Tibial artery (tissue), 4 donors: ENCODE measurements at regions not wholly inside any gene's neighbourhood (a gene's known extent, or its start where the extent isn't known, plus 50 kb on each side); places are given as distances from the start of the nearest gene placed in this dataset.
"Not testable (repeated sequence)": the region's sequence is repeated elsewhere in the genome, so short reads cannot be mapped to it uniquely, and the experiment has no call there.

Source experiments
- DNase-seq, 2 donors: peaks; one replicate each; pipeline ENCODE4 v3.0.0-alpha.2; 2019
- H3K27ac ChIP-seq, 2 donors: fragments of 200-600 bp; sonication (generic) in 1 of 2; 1 replicate in 1 of 2; 2 replicates in 1 of 2; pipeline ENCODE4 v1.5.1; 2018 to 2019; ENCODE audit warnings: mild to moderate bottlenecking in 1 of 2
- H3K27me3 ChIP-seq, 2 donors: fragments of 200-600 bp; sonication (generic) in 1 of 2; one replicate each; pipeline versions ENCODE4 v1.5.1 to v1.6.0; 2016 to 2019
- H3K36me3 ChIP-seq, 3 donors: fragments of 200-600 bp; sonication (generic) in 2 of 3; one replicate each; pipeline ENCODE4 v1.5.1; 2016 to 2019; ENCODE audit warnings: mild to moderate bottlenecking in 2 of 3
- H3K4me1 ChIP-seq, 4 donors: fragments of 200-600 bp; sonication (generic) in 2 of 4; 1 replicate in 3 of 4; 2 replicates in 1 of 4; pipeline ENCODE4 v1.5.1; 2016 to 2019
- H3K4me3 ChIP-seq, 2 donors: fragments of 200-600 bp; sonication (generic) in 1 of 2; 1 replicate in 1 of 2; 2 replicates in 1 of 2; pipeline ENCODE4 v1.5.1; 2018 to 2019; ENCODE audit warnings: mild to moderate bottlenecking in 2 of 2
- H3K9me3 ChIP-seq, 3 donors: fragments of 200-600 bp; sonication (generic) in 1 of 3; one replicate each; pipeline ENCODE4 v1.5.1; 2016 to 2019
- intact Hi-C: fragments of 100-400 bp; cut with DNase I; formaldehyde crosslinking; loops from one replicate; pipeline ENCODE4 v1.15.0; 2023; ENCODE audit warnings: low total_unique reads
- TF ChIP-seq, protein P1 (sequence below), 2 experiments: fragments of 200-600 bp in 1 of 2; fragments of 450-650 bp in 1 of 2; IDR thresholded peaks; one replicate each; pipeline ENCODE4 v1.5.1; 2017 to 2019; ENCODE audit warnings: antibody characterized with exemption in 2 of 2, mild to moderate bottlenecking in 1 of 2, moderate library complexity in 1 of 2

DNA sequence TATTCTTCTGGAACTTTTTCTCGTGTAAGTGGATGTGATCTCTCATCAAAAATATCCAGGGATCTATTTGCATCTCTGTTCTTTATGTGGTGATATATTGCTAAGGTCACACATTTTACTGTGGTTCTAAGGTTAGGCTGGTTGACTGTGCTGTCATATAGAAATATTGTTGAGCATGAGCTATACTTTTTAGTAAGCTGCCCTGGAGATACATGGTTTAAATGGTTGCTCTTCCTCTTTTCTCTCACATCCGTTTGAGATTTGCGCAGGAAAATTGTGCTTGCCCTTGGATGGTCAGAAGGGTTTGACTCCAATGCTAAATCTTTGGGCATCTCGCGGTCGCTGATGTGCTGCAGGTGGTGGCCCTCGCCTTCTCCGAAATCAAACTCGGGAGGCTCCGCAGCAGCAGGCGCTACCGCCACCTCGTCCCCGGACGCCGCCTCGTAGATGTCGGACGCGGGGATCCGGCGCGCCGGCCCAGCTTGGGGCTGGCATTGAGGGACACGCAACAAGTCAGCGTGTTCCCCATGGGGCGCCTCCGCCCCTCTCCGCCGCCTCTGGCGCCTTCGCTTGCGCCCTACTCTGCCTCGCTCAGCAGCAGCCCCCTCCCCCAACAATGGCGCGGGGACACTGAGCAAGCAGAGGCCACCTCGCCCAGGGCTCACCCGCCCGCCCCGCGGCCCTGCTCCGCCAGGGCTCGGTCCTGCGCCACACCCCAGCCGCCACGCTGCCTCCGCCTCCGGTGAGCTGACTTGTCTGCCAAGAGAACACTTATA, 154.5 kb downstream of the MSN start:
- TF ChIP-seq, protein P1, sequence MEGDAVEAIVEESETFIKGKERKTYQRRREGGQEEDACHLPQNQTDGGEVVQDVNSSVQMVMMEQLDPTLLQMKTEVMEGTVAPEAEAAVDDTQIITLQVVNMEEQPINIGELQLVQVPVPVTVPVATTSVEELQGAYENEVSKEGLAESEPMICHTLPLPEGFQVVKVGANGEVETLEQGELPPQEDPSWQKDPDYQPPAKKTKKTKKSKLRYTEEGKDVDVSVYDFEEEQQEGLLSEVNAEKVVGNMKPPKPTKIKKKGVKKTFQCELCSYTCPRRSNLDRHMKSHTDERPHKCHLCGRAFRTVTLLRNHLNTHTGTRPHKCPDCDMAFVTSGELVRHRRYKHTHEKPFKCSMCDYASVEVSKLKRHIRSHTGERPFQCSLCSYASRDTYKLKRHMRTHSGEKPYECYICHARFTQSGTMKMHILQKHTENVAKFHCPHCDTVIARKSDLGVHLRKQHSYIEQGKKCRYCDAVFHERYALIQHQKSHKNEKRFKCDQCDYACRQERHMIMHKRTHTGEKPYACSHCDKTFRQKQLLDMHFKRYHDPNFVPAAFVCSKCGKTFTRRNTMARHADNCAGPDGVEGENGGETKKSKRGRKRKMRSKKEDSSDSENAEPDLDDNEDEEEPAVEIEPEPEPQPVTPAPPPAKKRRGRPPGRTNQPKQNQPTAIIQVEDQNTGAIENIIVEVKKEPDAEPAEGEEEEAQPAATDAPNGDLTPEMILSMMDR (IDR thresholded peaks at IDR 0.05): no peak
- peaks cover 0 to 4% (median 0%) of the 10 kb centered on the region in 4 donors for H3K4me1 ChIP-seq
- H3K9me3 ChIP-seq: peaks cover 0 to 5% (median 0%) of the 10 kb centered on the region in 3 donors
- no peaks in the 10 kb centered on the region for H3K27me3 ChIP-seq
- no peaks in the 10 kb centered on the region for H3K36me3 ChIP-seq
- DNase-seq: no peak
- intact Hi-C loops: no loop called here
- H3K27ac ChIP-seq: no peak overlapping the region
- H3K4me3 ChIP-seq: peak overlapping the region; percentile 32 to 48

DNA sequence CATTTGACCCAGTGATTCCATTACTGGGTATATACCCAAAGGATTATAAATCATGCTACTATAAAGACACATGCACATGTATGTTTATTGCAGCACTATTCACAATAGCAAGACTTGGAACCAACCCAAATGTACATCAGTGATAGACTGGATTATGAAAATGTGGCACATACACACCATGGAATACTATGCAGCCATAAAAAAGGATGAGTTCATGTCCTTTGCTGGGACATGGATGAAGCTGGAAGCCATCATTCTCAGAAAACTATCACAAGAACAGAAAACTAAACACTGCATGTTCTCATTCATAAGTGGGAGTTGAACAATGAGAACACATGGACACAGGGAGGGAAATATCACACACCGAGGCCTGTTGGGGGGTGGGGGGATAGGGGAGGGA, 152.5 kb downstream of the MSN start:
- DNase-seq, H3K9me3 ChIP-seq, intact Hi-C loops, H3K27ac ChIP-seq, H3K4me1 ChIP-seq, H3K4me3 ChIP-seq, H3K27me3 ChIP-seq, H3K36me3 ChIP-seq: not testable (repeated sequence)

DNA sequence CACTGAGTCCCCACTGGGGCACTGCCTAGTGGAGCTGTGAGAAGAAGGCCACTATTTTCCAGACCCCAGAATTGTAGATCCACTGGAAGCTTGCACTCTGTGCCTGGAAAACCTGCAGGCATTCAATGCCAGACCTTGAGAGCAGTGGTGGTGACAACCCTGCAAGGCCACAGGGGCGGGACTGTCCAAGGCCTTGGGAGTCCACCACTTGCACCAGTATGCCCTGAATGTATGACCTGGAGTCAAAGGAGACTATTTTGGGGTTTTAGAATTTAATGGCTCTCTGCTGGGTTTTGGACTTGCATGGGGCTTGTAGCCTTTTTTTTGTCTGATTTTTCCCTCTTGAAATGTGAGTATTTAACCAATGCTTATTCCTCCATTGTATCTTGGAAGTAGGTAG, 145.8 kb downstream of the MSN start:
- no peaks in the 10 kb centered on the region for H3K4me1 ChIP-seq
- no peaks in the 10 kb centered on the region for H3K36me3 ChIP-seq
- H3K27ac ChIP-seq: no peak overlapping the region
- intact Hi-C loops: no loop called here
- TF ChIP-seq, protein P1 (IDR thresholded peaks at IDR 0.05): no peak
- DNase-seq: no peak
- no peak overlapping the region for H3K4me3 ChIP-seq
- no peaks in the 10 kb centered on the region for H3K9me3 ChIP-seq
- H3K27me3 ChIP-seq: no peaks in the 10 kb centered on the region

DNA sequence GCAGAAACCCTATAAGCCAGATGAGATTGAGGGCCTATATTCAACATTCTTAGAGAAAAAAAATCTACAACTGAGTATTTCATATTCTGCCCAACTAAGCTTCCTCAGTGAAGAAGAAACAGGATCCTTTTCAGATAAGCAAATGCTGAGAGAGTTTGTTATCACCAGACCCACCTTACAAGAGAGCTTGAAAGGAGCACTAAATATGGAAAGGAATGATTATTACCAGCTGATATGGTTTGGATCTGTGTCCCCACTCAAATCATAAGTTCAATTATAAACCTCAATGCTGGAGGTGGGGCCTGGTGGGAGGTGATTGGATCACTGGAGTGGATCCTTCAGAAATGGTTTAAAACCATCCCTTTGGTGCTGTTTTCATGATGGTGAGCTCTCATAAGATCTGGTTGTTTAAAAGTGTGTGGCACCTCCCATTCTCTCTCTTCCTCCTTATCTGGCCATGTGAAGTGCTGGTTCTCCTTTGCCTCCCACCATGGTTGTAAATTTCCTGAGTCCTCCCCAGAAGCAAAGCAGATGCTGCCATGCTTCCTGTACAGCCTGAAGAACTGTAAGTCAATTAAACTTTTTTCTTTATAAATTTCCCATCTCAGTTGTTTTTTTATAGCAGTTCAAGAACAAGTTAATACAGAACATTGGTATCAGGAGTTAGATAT, 144.2 kb downstream of the MSN start:
- Histone ChIP-seq H3K9me3 (no peaks in the 10 kb centered on the region), H3K4me3 (no peak overlapping the region), H3K4me1 (no peaks in the 10 kb centered on the region), H3K36me3 (no peaks in the 10 kb centered on the region), H3K27me3 (no peaks in the 10 kb centered on the region), H3K27ac (no peak overlapping the region)
- DNase-seq: no peak
- intact Hi-C loops: no loop called here
- TF ChIP-seq, protein P1 (IDR thresholded peaks at IDR 0.05): no peak
